H1 (cell line): ENCODE measurements at regions not wholly inside any gene's neighbourhood (a gene's known extent, or its start where the extent isn't known, plus 50 kb on each side); places are given as distances from the start of the nearest gene placed in this dataset.

Experiments
- SRF ChIP-seq: IDR thresholded peaks from 2 replicates; pipeline ENCODE4 v1.6.1; 2011; ENCODE audit warnings: mild to moderate bottlenecking, low read depth, low read length, moderate library complexity

DNA sequence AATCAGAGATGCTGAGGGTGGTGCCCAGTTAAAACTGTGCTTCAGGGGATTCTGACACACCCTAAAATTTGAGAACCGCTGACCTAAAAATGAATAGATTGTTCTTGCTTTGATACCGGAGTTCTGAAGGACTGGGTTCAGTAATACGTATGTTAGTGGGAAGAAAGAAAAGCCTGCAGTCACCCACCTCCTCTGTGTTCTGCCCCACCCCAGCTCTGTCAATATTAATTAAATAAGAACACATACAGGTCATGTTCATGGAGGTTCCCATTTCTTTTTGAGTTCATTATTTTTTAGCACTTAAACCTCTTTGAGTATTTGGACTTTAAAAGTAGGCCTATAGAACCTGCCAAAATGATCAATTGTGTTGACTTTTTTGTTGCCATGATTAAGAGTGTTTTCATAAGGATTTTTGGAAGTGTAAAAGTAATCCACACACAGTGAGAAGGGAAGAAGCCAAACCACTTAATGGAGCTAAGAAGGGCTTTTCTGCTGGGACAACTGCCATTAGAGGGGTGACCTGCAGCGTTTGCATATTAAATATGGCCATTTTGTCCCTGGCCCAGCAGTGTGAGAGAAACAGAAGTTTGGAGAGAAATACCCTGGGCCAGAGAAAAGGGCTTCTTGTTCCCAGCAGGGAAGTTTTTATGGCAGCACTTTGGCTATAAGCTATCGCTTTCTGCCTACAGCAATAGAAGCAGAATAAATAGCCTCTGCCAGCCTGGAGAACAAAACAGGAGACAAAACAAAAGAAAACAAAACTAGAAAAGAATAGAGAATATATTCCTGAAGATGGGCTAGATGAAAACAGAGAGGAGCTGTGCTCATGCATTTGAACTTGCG, 80.7 kb upstream of the RNF152 start (continued):
- TF ChIP-seq SRF: no peak
